Right cardiac atrium (tissue), 5 donors: ENCODE measurements at regions not wholly inside any gene's neighbourhood (a gene's known extent, or its start where the extent isn't known, plus 50 kb on each side); places are given as distances from the start of the nearest gene placed in this dataset.

ENCODE experiments used
- ATAC-seq, 2 donors: fragments of 200-7000 bp; cut with Tn5 transposase; one replicate each; pipeline versions ENCODE4 v1.8.0 to v1.9.1; 2020; ENCODE audit warnings: moderate library complexity in 2 of 2, mild to moderate bottlenecking in 1 of 2
- DNase-seq, 3 donors: peaks; one replicate each; pipeline ENCODE4 v3.0.0-alpha.2; 2020
- H3K27ac ChIP-seq: one replicate; pipeline ENCODE4 v1.5.1; 2013; ENCODE audit warnings: mild to moderate bottlenecking, low read length, control low read depth, moderate library complexity
- H3K27me3 ChIP-seq: one replicate; pipeline ENCODE4 v1.6.1; 2013; ENCODE audit not compliant: control insufficient read depth, insufficient read depth
- H3K4me1 ChIP-seq: one replicate; pipeline ENCODE4 v1.6.1; 2013; ENCODE audit warnings: low read length; ENCODE audit not compliant: control insufficient read depth, insufficient read depth
- H3K4me3 ChIP-seq: one replicate; pipeline ENCODE4 v1.5.1; 2013; ENCODE audit warnings: low read length, control low read depth
- H3K9me3 ChIP-seq: one replicate; pipeline ENCODE4 v1.6.1; 2013; ENCODE audit warnings: low read length; ENCODE audit not compliant: control insufficient read depth
- WGBS: extraction: QIAGEN DNeasy Blood & Tissue Kit; methylation state at CpG from one replicate; pipeline ENCODE4 v1.1.7; 2013; 5-methylcytosine and 5-hydroxymethylcytosine counted together
- intact Hi-C, 4 donors: fragments of 100-400 bp; cut with DNase I; formaldehyde crosslinking; loops; one replicate each; pipeline versions ENCODE4 v1.11.0 to v1.14.0; 2022 to 2023
- donor health status: healthy with polysubstance abuse.
- donor health status: DM: no; HTN: yes; CAD: no.
- donor health status: DM: no; HTN: no; CAD: no.
- donor health status: DM: no; HTN: yes; CAD: no; lungs with severe emphysema.
- donor health status: DM: yes; HTN: yes; CAD: no.

DNA sequence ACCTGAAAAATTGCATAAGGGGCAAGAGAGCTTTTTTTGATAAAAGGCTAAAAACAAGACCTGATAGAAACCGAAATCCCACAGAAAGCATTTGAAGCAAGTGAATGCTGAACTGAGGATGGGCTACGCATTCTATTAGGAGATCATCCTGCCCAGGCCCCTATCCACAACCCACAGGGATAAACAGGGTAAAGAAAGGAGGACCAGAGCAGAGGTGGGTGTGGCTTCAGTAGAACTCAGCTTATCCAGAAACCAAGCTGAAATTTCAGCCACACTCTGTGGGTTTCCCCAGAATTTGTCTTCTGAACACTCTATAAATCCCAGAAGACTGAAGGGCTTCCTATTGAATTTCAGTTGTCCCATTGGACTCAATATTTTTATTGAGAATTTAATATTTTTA lies 195.1 kb downstream of the ETS1 start:
- WGBS, result 87% methylated on average over 2 of the region's 2 CpGs
- no peak overlapping the region for H3K27ac ChIP-seq
- peaks cover 3% of the 10 kb centered on the region for H3K4me1 ChIP-seq
- H3K27me3 ChIP-seq, result no peaks in the 10 kb centered on the region
- no peaks in the 10 kb centered on the region for H3K9me3 ChIP-seq
- intact Hi-C loops, result no loop called here
- H3K4me3 ChIP-seq, result no peak overlapping the region
- ATAC-seq (peak in 1 of 2 donors; percentile 28), DNase-seq (no peak)

DNA sequence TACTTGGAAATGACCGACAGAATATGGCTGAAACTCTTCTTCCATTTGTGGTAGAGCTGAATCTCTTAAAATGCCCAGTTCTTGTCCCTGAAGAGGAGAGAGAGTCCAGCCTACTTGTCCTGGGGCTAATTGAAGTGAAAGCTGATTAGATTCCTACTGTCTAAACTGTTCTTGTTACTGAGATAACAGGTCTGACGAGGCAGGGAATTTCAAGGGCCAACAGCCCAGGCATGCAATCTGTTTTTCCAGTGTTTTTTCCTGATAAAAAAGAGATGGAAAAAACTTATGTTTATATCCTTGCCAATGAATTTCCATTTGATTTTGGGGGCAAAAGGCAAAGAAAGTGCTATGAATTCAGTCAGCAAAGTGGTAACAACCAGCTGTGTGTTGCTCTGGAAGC lies 195.5 kb downstream of the ETS1 start:
- Histone ChIP-seq H3K4me3 (no peak overlapping the region), H3K9me3 (no peaks in the 10 kb centered on the region), H3K27me3 (no peaks in the 10 kb centered on the region), H3K27ac (no peak overlapping the region), H3K4me1 (peaks cover 3% of the 10 kb centered on the region)
- 35% methylated on average over 2 of the region's 2 CpGs for WGBS
- intact Hi-C loops, result no loop called here
- peak; percentile 62 to 88 for ATAC-seq
- DNase-seq, result no peak

GRCh38 chr11:128390246-128390645 lies 197.1 kb downstream of the ETS1 start:
- H3K27ac ChIP-seq, result no peak overlapping the region
- ATAC-seq, result peak; percentile 14 to 42

GRCh38 chr11:128389461-128389976 lies 197.8 kb downstream of the ETS1 start:
- no peaks in the 10 kb centered on the region for H3K27me3 ChIP-seq
- no peak overlapping the region for H3K27ac ChIP-seq
- peak in 1 of 3 donors; percentile 41 for DNase-seq
- H3K4me1 ChIP-seq, result peaks cover 3% of the 10 kb centered on the region
- ATAC-seq, result peak in 1 of 2 donors; percentile 56
- no peak overlapping the region for H3K4me3 ChIP-seq
- intact Hi-C loops, result no loop called here
- no peaks in the 10 kb centered on the region for H3K9me3 ChIP-seq
- 69% methylated on average over 7 of the region's 7 CpGs for WGBS

More at GRCh38 chr11:128390246-128390645, 197.1 kb downstream of the ETS1 start:
- Histone ChIP-seq H3K27me3 (no peaks in the 10 kb centered on the region), H3K4me1 (peaks cover 3% of the 10 kb centered on the region), H3K9me3 (no peaks in the 10 kb centered on the region), H3K4me3 (no peak overlapping the region)
- DNase-seq, result no peak
- intact Hi-C loops, result no loop called here
- WGBS, result 81% methylated on average over 1 of the region's 1 CpG

- Histone ChIP-seq H3K4me1 (peaks cover 3% of the 10 kb centered on the region), H3K4me3 (no peak overlapping the region), H3K9me3 (no peaks in the 10 kb centered on the region), H3K27ac (no peak overlapping the region), H3K27me3 (no peaks in the 10 kb centered on the region)
- intact Hi-C loops, result no loop called here
- no peak for ATAC-seq
- DNase-seq, result no peak
- 98% methylated on average over 5 of the region's 5 CpGs for WGBS
Measured at GRCh38 chr11:128388206-128388815, 199.0 kb downstream of the ETS1 start.

DNA sequence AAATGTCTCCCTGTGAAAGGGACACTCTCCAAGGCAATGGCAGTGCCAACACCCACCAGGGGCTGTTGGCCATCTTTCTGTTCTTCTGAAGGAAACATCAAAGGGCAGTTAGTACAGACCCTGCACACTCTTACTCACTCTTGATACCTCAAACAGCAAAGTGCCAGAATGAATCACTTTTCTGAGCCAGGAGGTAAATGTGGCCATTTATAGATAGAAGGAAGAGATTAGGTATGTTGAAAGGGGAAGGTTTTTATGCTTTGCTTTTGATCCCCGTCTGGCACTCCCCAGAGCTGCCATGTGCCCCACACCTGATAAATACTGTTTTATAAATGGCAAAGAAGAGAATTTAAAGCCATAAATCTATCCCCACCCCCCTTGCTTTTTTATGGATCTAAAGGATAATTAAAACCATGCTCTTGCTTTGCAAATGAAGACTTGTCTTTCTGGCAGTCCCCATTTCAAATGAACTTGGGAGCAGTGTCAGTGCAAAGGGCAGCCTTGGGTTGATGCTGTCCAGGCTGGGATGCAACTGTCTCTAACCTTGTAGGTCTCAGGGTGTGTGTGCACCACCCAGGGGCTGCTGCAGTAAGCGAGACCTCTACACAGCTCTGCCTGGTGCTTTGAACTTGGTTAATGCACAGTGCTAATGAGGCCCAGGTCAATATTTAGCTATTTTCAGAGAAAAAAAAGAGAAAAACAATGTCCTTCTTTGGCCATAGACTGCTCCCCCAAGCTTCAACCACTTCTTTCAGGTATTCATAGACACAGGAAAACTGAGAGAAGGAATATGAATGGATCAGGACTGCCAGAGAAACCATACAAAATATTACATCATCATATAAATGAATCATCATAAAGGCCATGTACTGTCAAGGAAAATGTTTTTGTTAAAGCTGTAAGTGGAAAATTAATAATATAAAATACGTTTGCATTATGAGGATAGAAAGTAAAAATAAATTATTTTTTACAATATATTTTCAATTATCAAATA lies 207.5 kb downstream of the ETS1 start:
- H3K27me3 ChIP-seq, result no peaks in the 10 kb centered on the region
- WGBS, result 84% methylated on average over 3 of the region's 3 CpGs

GRCh38 chr11:128375961-128376360 lies 211.4 kb downstream of the ETS1 start:
- no peaks in the 10 kb centered on the region for H3K9me3 ChIP-seq
- H3K27ac ChIP-seq, result no peak overlapping the region
- H3K27me3 ChIP-seq, result no peaks in the 10 kb centered on the region
- H3K4me1 ChIP-seq, result no peaks in the 10 kb centered on the region
- DNase-seq (no peak), ATAC-seq (no peak)
- intact Hi-C loops, result no loop called here
- whole genome bisulfite sequencing, result 5% methylated on average over 1 of the region's 1 CpG
- H3K4me3 ChIP-seq, result no peak overlapping the region

More for the DNA sequence above, 207.5 kb downstream of the ETS1 start:
- Histone ChIP-seq H3K9me3 (no peaks in the 10 kb centered on the region), H3K27ac (no peak overlapping the region), H3K4me1 (no peaks in the 10 kb centered on the region), H3K4me3 (no peak overlapping the region)
- intact Hi-C loops, result no loop called here
- no peak for ATAC-seq
- no peak for DNase-seq

- no peaks in the 10 kb centered on the region for H3K9me3 ChIP-seq
- WGBS, result 69% methylated on average over 3 of the region's 3 CpGs
- intact Hi-C loops, result no loop called here
Measured at GRCh38 chr11:128374026-128374425, 213.3 kb downstream of the ETS1 start.

DNA sequence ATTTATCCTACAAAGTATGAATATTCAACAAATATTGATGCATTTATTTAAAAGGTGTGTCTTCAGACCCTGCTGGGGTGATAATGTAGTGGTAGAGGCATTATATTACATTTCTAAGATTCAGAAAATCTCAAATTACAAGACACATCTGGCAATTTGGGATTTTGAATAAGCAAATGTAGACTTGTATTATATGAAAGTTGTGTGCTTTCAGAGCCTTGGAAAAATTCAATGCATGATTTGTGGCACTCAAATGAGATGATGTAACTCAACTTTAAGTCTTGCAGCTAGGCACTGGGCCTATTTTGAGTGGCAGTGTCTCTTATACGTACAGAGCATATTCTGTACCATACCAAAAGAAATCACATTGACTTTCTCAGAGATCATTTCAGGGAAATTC lies 214.4 kb downstream of the ETS1 start:
- 93% methylated on average over 1 of the region's 1 CpG for WGBS
- no peak for ATAC-seq
- H3K4me1 ChIP-seq, result no peaks in the 10 kb centered on the region
- no peak for DNase-seq
- H3K27me3 ChIP-seq, result no peaks in the 10 kb centered on the region
- no peak overlapping the region for H3K4me3 ChIP-seq
- no peaks in the 10 kb centered on the region for H3K9me3 ChIP-seq
- H3K27ac ChIP-seq, result no peak overlapping the region
- intact Hi-C loops, result no loop called here

More at GRCh38 chr11:128374026-128374425, 213.3 kb downstream of the ETS1 start:
- Histone ChIP-seq H3K4me1 (no peaks in the 10 kb centered on the region), H3K27me3 (no peaks in the 10 kb centered on the region), H3K27ac (no peak overlapping the region), H3K4me3 (no peak overlapping the region)
- no peak for DNase-seq
- no peak for ATAC-seq

- H3K4me1 ChIP-seq, result no peaks in the 10 kb centered on the region
- no peak for DNase-seq
- ATAC-seq, result no peak
- H3K27ac ChIP-seq, result no peak overlapping the region
- H3K4me3 ChIP-seq, result no peak overlapping the region
- H3K9me3 ChIP-seq, result no peaks in the 10 kb centered on the region
- intact Hi-C loops, result no loop called here
- 89% methylated on average over 10 of the region's 10 CpGs for WGBS
- H3K27me3 ChIP-seq, result no peaks in the 10 kb centered on the region
Measured at GRCh38 chr11:128367573-128367972, 219.8 kb downstream of the ETS1 start.

GRCh38 chr11:128365044-128365443 lies 222.3 kb downstream of the ETS1 start:
- Histone ChIP-seq H3K9me3 (no peaks in the 10 kb centered on the region), H3K27ac (no peak overlapping the region), H3K4me3 (no peak overlapping the region), H3K27me3 (no peaks in the 10 kb centered on the region), H3K4me1 (no peaks in the 10 kb centered on the region)
- intact Hi-C loops, result no loop called here
- ATAC-seq (no peak), DNase-seq (no peak)
- WGBS, result 37% methylated on average over 3 of the region's 3 CpGs
